GM21423 (cell line): ENCODE measurements at regions not wholly inside any gene's neighbourhood (a gene's known extent, or its start where the extent isn't known, plus 50 kb on each side); places are given as distances from the start of the nearest gene placed in this dataset.

ENCODE experiments used
- ATAC-seq: cut with Tn5 transposase; IDR thresholded peaks from one replicate; pipeline ENCODE4 v1.9.1; 2021; ENCODE audit warnings: mild to moderate bottlenecking, moderate library complexity; ENCODE audit not compliant: unreplicated experiment

GRCh38 chr5:124477577-124477976 lies 268.9 kb downstream of the ZNF608 start:
- ATAC-seq, result no peak

GRCh38 chr5:124477062-124477461 lies 269.4 kb downstream of the ZNF608 start:
- ATAC-seq, result no peak

- ATAC-seq, result no peak
These were observed 271.8 kb downstream of the ZNF608 start for GRCh38 chr5:124474528-124475215.

GRCh38 chr5:124468671-124469411 lies 277.6 kb downstream of the ZNF608 start:
- no peak for ATAC-seq

GRCh38 chr5:124467745-124468144 lies 278.7 kb downstream of the ZNF608 start:
- no peak for ATAC-seq

- no peak for ATAC-seq
These were observed 280.4 kb downstream of the ZNF608 start for GRCh38 chr5:124466011-124466410.

- no peak for ATAC-seq
These were observed 282.6 kb downstream of the ZNF608 start for GRCh38 chr5:124463851-124464250.

GRCh38 chr5:124462751-124463150 lies 283.7 kb downstream of the ZNF608 start:
- no peak for ATAC-seq

GRCh38 chr5:124461941-124462340 lies 284.5 kb downstream of the ZNF608 start:
- ATAC-seq, result no peak

GRCh38 chr5:124461157-124461556 lies 285.3 kb downstream of the ZNF608 start:
- no peak for ATAC-seq

- no peak for ATAC-seq
These were observed 285.8 kb downstream of the ZNF608 start for GRCh38 chr5:124460642-124461041.

GRCh38 chr5:124459984-124460383 lies 286.5 kb downstream of the ZNF608 start:
- no peak for ATAC-seq

- ATAC-seq, result no peak
These were observed 288.5 kb downstream of the ZNF608 start for GRCh38 chr5:124457901-124458300.

- ATAC-seq, result no peak
These were observed 289.3 kb downstream of the ZNF608 start for GRCh38 chr5:124457101-124457500.

GRCh38 chr5:124456249-124456648 lies 290.2 kb downstream of the ZNF608 start:
- ATAC-seq, result no peak

- no peak for ATAC-seq
These were observed 292.4 kb downstream of the ZNF608 start for GRCh38 chr5:124454081-124454480.

- peak; percentile 96 for ATAC-seq
These were observed 293.0 kb downstream of the ZNF608 start for GRCh38 chr5:124453221-124454051.

GRCh38 chr5:124452412-124452811 lies 294.0 kb downstream of the ZNF608 start:
- no peak for ATAC-seq

- ATAC-seq, result no peak
These were observed 294.6 kb downstream of the ZNF608 start for GRCh38 chr5:124451721-124452383.

- ATAC-seq, result no peak
These were observed 300.3 kb downstream of the ZNF608 start for GRCh38 chr5:124446120-124446519.

- ATAC-seq, result no peak
These were observed 301.3 kb downstream of the ZNF608 start for GRCh38 chr5:124445070-124445619.
